ENCODE measurements at regions not wholly inside any gene's neighbourhood (a gene's known extent, or its start where the extent isn't known, plus 50 kb on each side); places are given as distances from the start of the nearest gene placed in this dataset.

DNA sequence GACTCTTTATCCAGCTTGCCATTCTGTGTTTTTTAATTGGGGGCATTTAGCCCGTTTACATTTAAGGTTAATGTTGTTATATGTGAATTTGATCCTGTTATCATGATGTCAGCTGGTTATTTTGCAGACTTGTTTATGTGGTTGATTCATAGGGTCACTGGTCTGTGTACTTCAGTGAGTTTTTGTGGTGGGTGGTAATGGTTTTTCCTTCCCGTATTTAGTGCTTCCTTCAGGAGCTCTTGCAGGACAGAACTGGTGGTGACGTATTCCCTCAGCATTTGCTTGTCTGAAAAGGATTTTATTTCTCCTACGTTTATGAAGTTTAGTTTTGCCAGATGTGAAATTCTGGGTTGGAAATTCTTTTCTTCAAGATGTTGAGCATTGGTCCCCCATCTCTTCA is 381.1 kb downstream of the MAN2A1 start:
- TF ChIP-seq SREBF2 (IDR thresholded peaks at IDR 0.05; ENCODE audit: low read length) (no peak), BMI1 (IDR thresholded peaks at IDR 0.05; ENCODE audit: borderline replicate concordance) (no peak), MYB (IDR thresholded peaks at IDR 0.05; ENCODE audit: borderline replicate concordance, low read depth, low read length) (no peak), MTA2 (IDR thresholded peaks at IDR 0.05; ENCODE audit: low read depth) (no peak), BCL3 (IDR thresholded peaks at IDR 0.05; ENCODE audit: borderline replicate concordance, insufficient read depth, low read depth, low read length, poor library complexity, severe bottlenecking) (no peak), CTCF (IDR thresholded peaks at IDR 0.05 in 2 of 3, conservative IDR thresholded peaks at IDR 0.05 in 1 of 3; ENCODE audit: control insufficient read depth in 2 of 3, extremely low read depth in 1 of 3, insufficient read depth in 1 of 3, low read depth in 3 of 3, low read length in 3 of 3) (no peak), CBX5 (IDR thresholded peaks at IDR 0.05; ENCODE audit: low read depth) (no peak), SUPT20H (IDR thresholded peaks at IDR 0.05; ENCODE audit: borderline replicate concordance, control insufficient read depth, low read depth, low read length) (no peak)

Data from GM12878 (cell line).